NCI-H345 (cell line): ENCODE measurements at regions not wholly inside any gene's neighbourhood (a gene's known extent, or its start where the extent isn't known, plus 50 kb on each side); places are given as distances from the start of the nearest gene placed in this dataset.
"Not testable (repeated sequence)": the region's sequence is repeated elsewhere in the genome, so short reads cannot be mapped to it uniquely, and the experiment has no call there.

ENCODE experiments used
- DNase-seq: peaks from one replicate; lab custom pipeline; 2025; lab: John Stamatoyannopoulos, UW

GRCh38 chr10:8280946-8281345, 226.5 kb downstream of the GATA3 start:
- no peak for DNase-seq

DNA sequence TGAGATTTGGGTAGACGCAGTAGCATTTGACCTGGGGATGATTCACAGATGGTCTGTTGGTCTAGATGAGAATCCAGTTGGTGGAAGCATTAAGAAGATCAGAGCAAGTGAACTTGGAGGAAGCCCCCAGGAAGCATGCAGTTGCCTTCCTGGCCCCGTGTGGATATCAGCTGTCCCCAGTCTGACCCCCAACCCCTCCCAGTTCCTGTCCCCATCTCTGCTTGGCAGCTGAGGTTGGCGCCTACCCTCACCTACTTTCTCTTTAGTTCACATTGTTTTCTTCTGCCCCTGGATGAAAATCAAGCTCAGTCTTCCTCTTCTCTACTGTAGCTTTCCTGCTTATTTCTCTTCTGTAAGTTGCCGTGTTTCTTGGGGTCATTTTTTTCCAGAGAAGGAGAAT, 227.9 kb downstream of the GATA3 start:
- DNase-seq: no peak

DNA sequence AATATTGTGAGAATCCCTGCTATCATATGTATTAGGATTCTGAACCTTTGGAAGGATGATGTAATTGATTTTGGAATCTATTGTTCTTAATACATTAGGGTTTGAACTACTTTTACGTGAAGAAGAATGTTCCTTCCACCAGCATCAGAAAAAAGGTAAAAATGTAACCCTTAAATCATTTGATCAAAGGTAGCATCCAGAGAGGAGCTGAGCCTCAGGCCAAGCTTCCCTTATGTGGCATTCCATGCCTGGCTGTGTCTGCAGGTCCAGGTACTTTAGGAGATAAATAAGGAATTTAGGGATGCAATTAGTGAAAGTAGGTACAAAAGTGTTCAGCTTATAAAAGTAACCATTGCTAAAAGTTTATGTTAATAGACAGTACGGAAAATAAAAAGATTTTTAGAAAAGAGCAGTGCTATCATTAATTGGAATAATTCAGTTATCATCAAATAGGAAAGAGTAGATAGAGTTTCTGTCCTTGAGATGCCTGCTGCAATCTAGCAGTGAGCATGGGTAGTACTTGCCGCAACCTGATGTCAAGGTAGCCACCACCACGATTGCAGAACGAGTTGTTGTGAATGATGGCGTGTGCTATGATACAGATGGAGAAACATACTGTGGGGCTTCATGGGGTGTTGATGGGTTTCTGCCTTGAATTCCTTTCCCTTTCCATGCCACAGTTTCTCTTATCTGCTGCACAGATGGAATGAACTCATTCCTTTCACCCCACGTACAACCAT, 228.8 kb downstream of the GATA3 start:
- DNase-seq: no peak

GRCh38 chr10:8283986-8284385, 229.5 kb downstream of the GATA3 start:
- no peak for DNase-seq

DNA sequence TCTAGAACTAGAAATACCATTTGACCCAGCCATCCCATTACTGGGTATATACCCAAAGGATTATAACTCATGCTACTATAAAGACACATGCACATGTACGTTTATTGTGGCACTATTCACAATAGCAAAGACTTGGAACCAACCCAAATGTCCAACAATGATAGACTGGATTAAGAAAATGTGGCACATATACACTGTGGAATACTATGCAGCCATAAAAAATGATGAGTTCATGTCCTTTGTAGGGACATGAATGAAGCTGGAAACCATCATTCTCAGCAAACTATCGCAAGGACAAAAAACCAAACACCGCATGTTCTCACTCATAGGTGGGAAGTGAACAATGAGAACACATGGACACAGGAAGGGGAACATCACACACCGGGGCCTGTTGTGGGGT, 231.5 kb downstream of the GATA3 start:
- not testable (repeated sequence) for DNase-seq

- no peak for DNase-seq
Measured at GRCh38 chr10:8288600-8288999, 234.1 kb downstream of the GATA3 start.

DNA sequence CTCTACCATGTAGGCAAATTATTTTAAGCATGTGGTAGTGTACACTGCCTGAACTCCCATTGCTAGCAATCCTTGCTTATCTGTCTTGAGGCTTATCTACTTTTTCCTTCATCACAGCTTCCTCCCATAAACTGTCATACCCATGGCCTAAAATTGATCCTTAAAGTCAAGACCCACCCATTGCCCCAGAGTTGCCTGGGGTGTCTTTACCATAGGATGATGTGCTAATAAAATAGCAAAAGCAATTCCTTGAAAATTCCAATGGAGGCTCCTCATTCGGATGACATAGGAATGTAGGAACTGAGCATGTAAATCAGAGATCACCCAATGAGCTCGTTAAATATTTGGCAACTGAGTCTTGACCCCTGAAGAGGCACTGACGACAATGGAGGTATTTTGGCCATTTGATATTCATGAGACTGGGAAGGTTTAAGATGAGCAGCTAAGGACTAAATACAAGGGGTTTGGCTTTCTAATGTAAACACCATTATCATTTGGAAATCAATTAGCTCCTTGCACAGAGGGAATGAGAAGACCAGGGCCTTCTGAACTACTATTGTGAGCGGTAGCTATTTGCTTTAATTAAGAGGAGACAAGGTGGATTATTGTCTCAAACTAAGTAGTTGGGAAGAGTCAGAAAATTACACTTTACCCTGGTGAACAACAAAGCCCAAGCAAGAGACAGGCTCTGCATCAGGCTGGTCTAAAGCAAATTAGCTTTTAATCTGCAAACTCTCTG, 234.9 kb downstream of the GATA3 start:
- no peak for DNase-seq

DNA sequence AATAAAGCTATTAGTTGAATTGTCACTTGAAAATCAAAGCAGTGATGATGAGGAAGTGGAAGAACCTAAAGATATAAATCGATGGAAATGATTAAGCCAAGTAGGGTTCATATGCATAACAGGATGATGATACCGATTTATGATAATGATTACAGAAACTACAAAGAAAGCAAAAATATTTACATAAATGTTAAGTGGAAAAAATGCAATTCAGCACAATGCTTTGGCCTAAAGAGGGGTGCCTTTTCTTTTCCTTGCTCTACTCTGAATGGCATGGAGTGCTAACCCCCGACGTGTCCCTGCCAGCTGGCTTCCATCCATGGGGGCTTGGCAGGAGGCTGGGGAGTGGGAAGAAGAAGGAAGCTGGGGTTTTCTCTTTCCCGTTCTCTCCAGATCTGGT, 240.3 kb downstream of the GATA3 start:
- no peak for DNase-seq

DNA sequence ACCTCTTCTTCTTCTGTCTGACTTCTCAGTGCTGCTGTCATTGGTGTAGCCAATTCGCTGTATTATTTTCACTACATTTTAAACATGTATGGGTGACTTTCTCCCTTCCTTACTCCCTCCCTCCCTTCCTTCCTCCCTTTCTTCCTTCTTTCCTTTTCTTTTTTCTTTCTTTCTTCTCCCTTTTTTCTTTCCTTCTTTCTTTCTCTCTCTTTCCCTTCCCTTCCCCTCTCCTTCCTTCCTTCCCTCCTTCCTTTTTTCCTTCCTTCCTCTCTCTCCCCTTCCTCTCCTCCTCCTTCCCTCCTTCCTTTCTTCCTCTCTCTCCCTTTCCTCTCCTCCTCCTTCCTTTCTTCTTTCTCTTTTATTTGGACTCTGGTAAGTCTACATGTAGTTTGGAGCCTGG, 240.8 kb downstream of the GATA3 start:
- no peak for DNase-seq

- DNase-seq: no peak
Measured at GRCh38 chr10:8296090-8296733, 241.7 kb downstream of the GATA3 start.

DNA sequence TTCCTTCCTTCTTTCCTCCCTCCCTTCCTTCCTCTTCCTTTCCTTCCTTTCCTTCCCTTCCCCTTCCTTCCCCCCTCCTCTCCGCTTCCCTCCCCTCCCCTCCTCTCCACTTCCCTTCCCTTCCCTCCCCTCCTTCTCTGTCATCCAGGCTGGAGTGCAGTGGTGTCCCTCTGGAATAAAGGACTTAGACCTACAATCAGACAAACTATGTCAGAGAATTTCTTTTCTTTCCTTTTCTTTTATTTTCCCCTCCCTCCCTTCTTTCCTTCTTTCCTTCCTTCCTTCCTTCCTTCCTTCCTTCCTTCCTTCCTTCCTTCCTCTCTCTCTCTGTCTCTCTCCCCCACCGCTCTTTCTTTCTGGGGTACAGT, 242.2 kb downstream of the GATA3 start:
- DNase-seq: no peak

- no peak for DNase-seq
Measured at GRCh38 chr10:8297107-8297506, 242.6 kb downstream of the GATA3 start.

DNA sequence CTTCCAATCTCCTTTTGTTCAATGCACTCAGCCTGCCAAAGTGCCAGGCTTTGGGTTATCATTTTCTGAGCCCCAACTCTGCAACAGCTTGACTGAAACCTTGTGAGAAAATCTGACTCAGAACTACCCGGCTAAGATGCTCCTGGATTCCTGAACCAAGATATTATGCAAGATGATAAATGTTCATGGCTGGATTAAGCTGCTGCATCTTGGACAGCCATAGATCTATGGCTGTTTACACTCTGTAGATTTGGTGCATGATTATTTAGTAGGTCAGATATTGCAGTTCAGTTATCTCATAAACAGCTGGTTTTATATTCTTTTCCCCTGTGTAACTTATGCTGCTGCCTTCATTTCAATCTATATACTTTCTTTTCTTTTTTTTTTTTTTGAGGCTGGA, 243.5 kb downstream of the GATA3 start:
- DNase-seq: no peak

- no peak for DNase-seq
Measured at GRCh38 chr10:8298896-8299570, 244.5 kb downstream of the GATA3 start.

DNA sequence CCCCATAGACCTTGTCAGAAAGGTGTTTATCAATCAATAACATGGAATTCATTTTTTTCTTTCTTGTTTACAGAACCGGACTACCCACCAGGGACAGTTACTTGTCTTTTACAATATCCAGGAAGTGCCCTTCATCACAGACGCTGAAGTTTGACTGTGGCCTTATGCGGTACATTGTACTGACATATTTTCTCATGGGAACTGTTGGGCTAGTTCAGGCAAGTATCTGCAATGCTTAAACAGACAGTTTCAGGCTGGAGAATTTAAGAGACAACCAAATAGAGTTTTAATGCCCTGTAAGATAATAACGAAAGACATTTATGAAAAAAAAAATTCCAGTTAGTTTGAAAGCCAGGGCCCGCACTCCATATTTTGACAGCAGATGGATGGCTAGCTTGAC, 246.4 kb downstream of the GATA3 start:
- no peak for DNase-seq

- DNase-seq: no peak
Measured at GRCh38 chr10:8301333-8301732, 246.8 kb downstream of the GATA3 start.

- DNase-seq: no peak
Measured at GRCh38 chr10:8301831-8302230, 247.3 kb downstream of the GATA3 start.

DNA sequence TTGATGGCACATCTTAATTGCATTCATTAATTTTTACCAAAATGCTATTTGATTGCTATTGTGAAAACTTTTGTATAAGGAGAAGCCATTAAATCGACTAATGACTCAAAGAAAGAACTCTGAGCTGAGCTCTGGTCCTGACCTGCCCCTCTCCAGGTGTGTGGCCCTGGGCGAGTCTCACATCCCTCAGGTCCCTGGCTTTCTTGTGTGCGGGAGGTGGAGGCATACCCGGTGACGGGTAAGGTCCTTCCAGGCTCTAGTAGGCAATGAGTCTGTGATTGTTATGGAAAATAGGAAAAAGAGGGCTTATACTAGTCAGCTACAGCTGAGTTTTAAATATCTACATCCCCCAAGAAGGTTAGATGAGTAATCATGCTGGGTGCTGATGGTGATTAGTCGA, 248.1 kb downstream of the GATA3 start:
- DNase-seq: no peak

- no peak for DNase-seq
Measured at GRCh38 chr10:8304861-8305260, 250.4 kb downstream of the GATA3 start.

DNA sequence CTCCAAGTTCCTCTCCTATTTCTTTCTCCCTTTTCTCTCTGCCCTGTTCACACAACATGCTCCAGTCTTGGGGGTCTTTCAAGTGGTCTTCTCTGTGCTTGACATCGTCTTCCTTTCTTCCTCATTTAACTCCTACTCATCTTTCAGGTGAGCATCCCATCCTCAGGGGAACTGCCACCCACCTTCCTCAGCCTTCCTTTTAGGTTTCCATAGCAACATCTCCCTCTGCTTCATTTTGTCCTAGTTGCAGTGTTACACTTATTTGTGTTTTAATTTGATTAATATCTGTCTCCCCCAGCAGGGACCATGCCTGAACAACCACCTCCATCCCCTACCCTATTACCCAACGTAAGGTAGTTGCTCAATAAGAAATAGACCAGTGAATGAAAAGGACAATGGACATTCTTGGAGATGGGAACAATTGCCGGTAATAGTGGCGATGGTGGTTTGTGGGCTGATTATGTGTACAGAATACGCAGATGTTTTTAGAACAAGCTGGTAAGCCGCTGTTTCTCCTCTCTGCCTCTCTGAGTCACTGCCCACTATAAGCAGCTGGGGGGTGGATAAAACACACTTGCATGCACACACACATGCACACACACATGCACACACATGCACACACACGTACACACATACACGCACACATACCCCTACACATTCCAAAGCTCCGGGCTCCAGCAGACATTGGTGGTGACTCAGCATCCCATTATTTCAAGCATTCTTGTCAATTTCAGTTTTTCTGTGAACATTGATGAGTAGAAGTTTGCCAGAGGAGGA, 251.6 kb downstream of the GATA3 start:
- no peak for DNase-seq

DNA sequence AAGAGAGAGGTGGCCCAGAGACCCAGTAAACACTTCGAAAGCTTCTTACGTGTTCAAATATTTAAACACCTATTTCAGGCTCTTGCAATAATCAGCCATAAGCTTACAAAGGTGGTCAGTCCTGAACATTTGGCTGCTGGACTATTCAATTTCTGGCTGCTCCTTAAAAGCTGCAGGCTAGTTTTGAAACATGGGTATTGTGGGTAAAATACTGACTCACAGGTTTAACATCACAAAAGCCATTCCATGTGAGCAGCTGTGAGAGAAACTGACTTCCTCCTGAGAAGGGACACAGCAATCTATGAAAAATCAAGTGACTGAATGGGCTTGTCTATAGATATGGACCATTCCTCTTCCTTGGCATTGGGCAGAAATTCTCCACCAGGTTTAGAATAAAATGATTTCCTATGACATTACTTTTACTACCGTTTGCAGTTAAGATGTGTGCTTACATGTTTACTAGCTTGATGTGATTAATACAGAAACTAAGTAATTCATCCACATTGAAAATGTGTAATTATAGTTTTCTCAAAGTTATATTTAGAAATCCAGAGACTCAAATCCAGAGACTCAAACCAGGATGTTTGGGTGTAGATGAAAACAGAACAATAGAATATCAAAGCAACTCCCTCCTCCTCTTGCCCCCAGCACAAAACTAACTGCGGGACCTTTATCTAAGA, 252.3 kb downstream of the GATA3 start:
- DNase-seq: no peak
